NOMO-1 treated with dmso at 0.1 percent for 144 hours (cell line): ENCODE measurements at regions not wholly inside any gene's neighbourhood (a gene's known extent, or its start where the extent isn't known, plus 50 kb on each side); places are given as distances from the start of the nearest gene placed in this dataset.
"Not testable (repeated sequence)": the region's sequence is repeated elsewhere in the genome, so short reads cannot be mapped to it uniquely, and the experiment has no call there.

Experiments
- DNase-seq: peaks from one replicate; lab custom pipeline; 2025; ENCODE audit not compliant: unreplicated experiment; lab: John Stamatoyannopoulos, UW

DNA sequence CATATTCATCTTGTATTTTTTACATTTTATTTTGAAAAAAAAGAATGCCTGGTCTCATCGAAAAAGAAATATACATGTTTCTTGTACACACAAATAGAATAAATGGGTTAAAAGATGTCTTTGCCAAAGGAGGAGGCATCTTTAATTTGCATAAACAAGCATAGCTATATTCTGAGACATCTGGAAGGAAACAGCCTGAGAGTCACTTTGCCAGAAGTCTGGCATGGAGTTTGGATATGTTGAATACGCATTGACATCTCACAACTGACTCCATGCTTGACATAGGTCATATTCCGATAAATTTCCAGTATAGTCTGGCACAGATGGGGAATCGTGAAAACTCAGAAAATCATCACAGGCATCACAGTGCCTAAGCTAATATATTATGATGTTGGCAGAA is 1317.5 kb upstream of the CELF4 start:
- DNase-seq: no peak

DNA sequence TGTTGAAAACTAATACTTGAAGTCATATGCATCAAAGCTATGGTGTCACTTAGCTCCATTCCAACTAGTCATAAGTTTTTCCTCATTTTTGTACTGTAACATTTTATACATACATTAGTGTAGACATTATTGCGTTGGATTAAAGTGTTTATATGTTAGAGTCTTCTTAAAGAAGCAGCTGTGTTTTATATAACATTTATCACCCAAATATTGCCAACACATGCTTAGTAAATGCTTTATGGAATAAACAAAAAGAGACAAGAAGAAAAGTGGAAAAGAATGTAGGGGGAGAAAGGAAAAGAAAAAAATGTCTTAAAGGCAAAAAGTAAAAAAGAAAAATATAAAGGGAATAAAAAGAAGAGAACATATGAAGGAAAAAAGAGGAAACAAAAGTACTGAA is 1314.3 kb upstream of the CELF4 start:
- no peak for DNase-seq

GRCh38 chr18:38872342-38872741 is 1306.7 kb upstream of the CELF4 start:
- no peak for DNase-seq

GRCh38 chr18:38868757-38869156 is 1303.2 kb upstream of the CELF4 start:
- DNase-seq: no peak

- no peak for DNase-seq
Observed at GRCh38 chr18:38867680-38868079, 1302.1 kb upstream of the CELF4 start.

DNA sequence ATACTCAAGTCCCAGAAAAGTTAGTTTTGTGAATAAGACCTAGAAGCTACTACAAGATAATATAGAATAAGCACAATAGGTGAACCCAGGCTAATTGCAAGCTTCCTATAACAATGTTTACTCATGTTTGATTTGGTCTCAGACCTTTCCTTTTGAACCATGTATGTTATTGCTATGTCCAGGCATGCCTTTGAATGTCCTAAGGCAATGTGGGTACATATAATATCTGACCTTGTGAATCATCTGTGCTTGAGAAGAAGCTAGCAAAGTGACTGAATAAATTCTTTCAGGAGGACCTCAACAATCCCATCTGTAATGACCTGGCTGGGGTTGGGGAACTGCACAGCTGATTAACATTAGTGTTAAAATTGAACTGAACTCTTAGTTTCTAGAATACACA is 1285.9 kb upstream of the CELF4 start:
- DNase-seq: no peak

- no peak for DNase-seq
Observed at GRCh38 chr18:38847326-38847725, 1281.7 kb upstream of the CELF4 start.

- no peak for DNase-seq
Observed at GRCh38 chr18:38843291-38843690, 1277.7 kb upstream of the CELF4 start.

- no peak for DNase-seq
Observed at GRCh38 chr18:38826247-38826646, 1260.6 kb upstream of the CELF4 start.

DNA sequence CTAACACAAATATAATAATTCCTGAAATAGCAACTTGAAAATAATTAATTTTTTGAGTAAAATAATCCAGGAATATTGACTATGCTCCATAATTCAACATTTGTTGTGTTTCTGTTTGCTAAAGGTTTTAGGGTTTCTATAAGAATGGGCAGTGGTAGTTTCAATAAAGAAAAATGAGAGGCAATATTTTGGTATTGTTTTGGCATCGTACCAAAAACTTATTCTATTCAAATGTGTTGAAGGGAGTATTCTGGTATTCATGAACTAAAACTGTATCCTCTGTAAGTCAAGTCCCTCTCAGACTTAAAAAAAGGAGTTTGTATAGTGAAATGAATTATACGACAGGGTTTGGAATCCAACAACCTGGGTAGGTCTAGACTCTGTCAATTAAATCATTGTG is 1245.6 kb upstream of the CELF4 start:
- DNase-seq: no peak

DNA sequence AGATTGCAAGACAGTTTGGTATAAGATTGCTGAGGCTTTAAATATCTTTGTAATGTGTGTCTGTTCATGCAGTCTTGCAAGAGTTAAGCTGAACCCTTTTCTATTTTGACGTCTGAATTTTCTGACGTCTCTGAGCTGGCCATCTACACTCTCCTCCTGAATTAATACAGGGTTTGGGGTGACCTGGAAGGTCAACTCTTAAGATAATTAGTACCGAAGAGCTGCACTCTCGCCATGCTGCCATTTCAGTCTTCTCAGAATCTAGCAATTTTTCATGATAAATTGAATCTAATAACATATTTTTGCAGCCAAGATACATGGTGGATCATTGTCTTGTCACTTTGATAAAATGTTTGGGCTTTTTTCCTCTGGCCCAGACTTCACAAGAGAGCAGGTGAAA is 1245.2 kb upstream of the CELF4 start:
- no peak for DNase-seq

DNA sequence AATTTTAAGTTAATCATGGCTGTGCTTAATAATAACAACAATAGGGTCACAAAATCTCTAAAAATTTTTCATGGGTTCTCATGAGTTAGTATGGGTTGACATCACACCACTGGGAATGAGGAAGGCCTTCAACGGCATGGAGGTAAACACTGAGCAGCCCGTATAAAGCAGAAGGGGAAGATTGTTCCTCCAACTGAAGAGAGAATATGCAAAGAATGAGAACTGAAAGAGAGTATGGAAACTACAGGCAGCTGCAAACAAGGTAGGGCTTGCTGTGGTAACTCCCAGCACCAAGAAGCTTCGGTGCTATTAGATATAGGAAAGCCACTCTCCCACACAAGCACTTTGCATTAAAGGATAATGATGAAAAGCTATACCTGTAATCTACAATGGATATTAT is 1242.3 kb upstream of the CELF4 start:
- no peak for DNase-seq

DNA sequence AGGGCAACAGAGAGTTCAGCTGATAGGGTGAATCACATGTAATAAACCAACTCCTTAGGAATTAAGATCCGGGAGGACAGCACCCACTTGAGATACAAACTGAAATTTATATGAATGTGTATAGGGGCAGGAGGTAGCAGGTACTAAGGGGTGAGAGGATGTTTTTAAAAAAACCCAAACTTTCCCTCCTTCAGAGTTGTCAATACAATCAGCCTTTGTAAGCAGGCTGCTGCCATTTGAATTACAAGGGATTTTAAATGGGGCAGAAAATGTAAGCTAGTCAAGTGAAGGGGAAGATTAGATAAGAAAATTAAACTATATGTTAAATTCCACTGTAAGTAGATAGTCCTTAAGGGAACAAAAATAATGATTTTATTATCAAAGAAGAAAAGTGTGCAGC is 1239.7 kb upstream of the CELF4 start:
- DNase-seq: no peak

GRCh38 chr18:38801640-38802039 is 1236.0 kb upstream of the CELF4 start:
- no peak for DNase-seq

DNA sequence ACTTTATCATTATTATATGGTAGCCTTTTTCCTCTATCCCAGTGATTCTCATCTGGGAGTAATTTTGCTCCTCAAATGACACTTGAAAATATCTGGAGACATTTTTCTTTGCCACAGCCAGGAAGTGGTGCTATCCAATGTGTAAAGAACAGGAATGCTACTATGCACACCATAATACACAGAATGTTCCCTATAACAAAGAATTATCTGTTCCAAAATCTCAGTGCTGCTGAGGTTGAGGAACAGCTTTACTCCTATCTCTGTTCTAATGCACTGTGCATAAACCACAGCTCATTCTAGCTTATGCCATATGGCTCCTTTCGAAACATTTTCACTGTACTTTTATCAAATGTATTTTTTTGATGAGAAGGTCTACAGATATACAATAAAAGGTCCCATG is 1231.2 kb upstream of the CELF4 start:
- DNase-seq: no peak

DNA sequence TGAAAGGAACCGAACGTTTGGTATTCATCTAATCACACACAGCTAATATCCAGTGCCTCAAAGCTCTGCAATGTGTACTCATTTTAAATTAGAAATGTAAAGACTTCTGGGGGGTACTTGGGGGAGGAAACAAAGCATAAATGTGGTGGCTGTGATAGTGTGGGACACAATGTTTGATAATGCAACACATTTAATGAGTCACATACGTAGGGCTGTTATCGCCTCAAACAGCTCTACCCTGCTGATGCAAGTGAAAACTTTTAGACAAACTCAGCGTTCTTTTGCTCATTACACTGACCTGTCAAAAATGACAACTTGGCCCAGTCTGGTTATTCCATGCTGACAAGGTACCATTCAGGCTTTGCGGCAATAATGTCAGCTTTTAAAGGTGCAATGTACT is 1227.1 kb upstream of the CELF4 start:
- no peak for DNase-seq

DNA sequence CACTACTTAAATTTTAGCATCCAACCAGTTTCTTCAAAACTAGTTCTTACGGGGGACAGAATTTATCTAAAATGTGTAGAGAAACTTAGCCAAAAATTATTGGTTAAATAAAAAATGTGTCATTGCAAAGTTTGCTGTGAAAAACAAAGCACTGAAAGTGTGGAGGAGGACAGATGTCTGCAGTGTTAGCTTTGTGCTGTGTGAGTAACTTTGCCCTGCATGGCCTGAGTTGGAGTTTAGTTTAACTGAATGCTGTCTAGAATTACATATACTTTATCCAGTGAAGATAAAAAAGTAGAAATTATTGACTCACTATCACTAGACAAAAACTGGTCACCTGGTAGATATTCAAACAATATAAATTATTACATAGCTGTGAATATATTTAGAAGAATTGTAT is 1225.2 kb upstream of the CELF4 start:
- no peak for DNase-seq

- DNase-seq: no peak
Observed at GRCh38 chr18:38790303-38790702, 1224.7 kb upstream of the CELF4 start.

DNA sequence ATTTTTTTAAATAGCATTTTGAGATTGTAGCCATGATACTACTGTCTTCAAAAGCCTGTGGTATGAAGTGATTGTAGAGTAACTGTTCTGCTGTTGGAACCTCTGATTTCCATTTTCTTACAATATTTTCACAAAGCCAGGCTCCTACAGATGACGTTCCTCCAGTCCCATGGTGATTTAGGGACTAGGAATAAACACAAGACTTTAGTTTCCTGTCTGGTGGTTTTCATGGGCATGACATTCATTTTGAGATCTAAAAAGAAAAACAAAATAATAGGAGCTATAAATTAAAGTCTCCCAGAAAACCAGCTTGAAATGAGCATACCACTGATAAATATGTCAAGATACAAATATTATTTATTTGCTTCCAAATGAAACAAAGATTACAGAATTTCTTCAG is 1223.5 kb upstream of the CELF4 start:
- no peak for DNase-seq

DNA sequence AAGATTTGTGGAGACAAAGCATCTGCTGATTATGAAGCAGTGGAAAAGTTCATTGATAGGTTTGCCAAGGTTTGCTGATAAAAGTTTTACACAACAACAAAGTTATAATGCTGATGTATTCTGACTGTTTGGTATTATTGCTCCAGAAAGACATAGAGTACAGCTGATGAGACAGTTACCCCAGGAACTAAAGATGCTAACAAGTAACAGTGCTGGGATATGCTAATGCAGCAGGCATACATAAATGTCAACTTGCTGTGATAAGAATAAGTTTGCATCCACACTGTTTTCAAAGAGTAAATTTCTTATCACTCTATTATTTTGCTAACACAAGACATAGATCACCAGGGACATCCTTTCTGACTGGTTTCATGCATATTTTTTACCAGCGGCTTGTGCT is 1221.3 kb upstream of the CELF4 start:
- no peak for DNase-seq

DNA sequence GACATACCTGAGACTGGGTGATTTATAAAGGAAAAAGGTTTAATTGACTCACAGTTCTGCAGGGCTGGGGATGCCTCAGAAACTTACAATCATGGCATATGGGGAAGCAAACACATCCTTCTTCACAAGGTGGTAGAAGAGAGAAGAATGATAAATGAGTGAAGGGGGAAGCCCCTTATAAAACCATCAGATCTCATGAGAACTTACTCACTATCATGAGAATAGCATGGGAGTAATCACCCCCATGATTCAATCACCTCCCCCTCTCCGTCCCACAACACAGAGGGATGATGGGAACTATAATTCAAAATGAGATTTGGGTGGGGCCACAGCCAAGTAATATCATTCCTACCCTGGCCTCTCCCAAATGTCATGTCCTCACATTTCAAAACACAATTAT is 1206.0 kb upstream of the CELF4 start:
- DNase-seq: not testable (repeated sequence)

GRCh38 chr18:38768504-38768903 is 1202.9 kb upstream of the CELF4 start:
- DNase-seq: no peak

DNA sequence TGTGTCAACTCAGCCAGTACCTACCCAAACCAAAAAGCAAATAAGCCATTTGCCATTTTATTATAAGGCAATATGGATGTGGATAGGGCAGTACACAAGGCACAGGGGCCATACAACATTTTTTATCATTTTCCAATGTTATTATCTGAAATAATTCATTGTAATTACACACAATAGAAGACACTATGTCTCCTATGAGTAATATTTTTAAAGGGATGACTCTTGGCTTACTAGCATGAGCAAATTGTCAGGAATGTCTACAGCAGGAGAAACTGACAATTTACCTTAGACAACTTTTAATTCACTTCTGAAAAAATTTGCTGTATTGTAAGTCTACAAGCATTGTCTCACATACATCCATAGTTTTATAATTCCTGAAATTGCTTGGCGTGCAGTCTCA is 1193.9 kb upstream of the CELF4 start:
- no peak for DNase-seq

DNA sequence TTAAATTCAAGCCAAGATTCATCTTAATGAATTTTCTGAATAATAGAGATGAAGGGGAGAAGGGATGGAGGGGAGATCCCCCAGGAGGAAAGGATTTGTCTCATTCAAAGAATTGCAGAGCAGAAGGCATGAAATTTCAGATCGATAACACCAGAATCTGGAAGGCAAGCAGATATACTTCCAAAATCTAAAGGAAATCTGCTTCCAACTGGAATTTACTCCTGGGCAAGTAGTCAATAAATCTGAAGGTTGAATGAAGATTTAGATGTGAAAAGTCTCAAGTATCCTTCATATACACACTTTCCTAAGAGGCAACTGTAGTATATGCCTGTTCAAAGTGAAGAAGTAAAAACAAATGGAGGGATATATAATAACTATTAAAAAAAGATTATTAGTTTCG is 1190.8 kb upstream of the CELF4 start:
- no peak for DNase-seq
